H54 (cell line): ENCODE measurements at regions not wholly inside any gene's neighbourhood (a gene's known extent, or its start where the extent isn't known, plus 50 kb on each side); places are given as distances from the start of the nearest gene placed in this dataset.

Source experiments
- DNase-seq: peaks from one replicate; pipeline ENCODE4 v3.0.0; 2011; ENCODE audit warnings: low spot score, mixed read lengths; ENCODE audit not compliant: insufficient read length
- FAIRE-seq: peaks from 3 replicates; lab custom pipeline; 2011; peaks lifted over from hg19 to GRCh38; lab: Jason Lieb, UNC
- POLR2A ChIP-seq: IDR thresholded peaks from 2 replicates; pipeline ENCODE4 v1.6.1; 2011; ENCODE audit warnings: low read depth, mild to moderate bottlenecking, low read length

DNA sequence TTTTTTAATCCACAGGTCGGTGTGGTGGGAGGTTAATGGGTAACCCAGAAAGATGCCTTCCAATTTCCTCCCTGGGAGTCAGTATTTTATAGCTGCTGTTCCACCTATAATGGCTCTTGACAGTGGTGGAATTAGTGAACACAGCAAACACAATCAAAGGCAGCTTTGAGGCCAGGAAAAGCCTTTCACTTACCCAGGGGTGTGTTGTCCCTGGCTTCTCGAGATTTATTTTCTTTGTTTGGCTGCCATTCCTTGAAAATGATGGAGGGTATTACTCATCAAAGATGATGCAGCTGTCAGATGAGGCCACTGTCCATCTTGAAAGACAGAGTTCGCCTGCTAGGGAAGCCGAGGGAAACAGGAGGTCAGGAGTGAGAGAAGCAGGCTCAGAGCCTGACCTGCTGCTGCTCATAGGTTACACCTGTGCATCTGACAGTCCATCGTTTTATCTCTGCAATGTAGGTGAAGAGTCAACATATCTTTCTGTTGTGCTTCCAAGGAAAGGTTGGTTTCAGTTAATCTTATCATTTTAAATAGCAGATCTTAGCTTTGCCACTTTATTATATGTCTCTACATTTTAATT, 221.6 kb downstream of the XPNPEP1 start:
- FAIRE-seq (no peak), DNase-seq (no peak)
- no peak for TF ChIP-seq POLR2A

DNA sequence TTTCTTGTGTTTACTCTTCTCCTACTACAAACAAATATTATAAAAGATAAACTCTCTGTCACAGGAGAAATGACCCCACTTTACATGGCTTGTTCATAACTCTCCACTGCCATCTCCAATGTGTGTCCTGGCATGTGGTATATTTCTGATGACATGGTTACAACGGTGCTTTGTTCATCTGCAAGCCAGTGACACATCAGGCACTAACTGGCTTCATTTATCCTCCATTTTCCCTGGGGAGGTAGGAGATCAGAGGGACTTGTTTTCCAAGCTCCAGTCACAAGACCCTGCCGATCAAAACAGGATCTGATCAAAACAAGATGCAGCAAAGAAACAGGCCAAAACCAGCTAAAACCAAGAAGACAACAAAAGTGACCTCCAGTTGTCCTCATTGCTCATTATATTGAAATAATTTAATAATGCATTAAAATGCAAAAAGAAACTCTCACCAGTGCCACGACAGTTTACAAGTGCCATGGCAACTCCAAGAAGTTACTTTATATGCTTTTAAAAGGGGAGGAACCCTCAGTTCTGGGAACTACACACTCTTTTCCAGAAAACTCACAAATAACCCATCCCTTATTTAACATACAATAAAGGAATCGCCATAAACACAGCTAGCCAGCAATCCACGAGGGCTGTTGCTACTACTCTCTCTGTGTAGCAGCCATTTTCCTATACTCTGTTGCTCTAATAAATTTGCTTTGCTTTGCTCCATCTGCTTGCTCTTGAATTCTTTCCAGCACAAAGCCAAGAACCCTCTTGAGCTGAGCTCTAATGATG, 224.2 kb downstream of the XPNPEP1 start:
- FAIRE-seq = no peak
- no peak for TF ChIP-seq POLR2A
- DNase-seq = no peak

DNA sequence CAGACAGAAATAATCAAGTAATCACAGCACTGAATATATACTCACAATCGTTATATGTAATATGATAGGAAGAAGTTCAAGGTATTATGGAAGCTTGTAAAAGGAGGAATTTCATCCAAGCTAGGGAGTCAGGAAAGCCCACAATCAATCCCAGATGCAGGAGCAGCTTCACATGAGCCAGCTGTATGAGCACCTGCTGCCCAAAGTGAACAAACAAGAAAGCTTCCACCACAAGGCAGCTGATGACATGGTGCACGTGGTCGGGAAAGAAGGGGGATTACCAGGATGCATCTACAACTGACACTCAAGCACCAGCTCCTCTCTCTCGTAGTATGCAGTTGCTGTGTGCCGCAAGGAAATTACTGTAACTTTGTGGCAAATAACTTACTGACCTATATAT, 225.2 kb downstream of the XPNPEP1 start:
- DNase-seq (no peak), FAIRE-seq (no peak)
- TF ChIP-seq POLR2A = no peak

DNA sequence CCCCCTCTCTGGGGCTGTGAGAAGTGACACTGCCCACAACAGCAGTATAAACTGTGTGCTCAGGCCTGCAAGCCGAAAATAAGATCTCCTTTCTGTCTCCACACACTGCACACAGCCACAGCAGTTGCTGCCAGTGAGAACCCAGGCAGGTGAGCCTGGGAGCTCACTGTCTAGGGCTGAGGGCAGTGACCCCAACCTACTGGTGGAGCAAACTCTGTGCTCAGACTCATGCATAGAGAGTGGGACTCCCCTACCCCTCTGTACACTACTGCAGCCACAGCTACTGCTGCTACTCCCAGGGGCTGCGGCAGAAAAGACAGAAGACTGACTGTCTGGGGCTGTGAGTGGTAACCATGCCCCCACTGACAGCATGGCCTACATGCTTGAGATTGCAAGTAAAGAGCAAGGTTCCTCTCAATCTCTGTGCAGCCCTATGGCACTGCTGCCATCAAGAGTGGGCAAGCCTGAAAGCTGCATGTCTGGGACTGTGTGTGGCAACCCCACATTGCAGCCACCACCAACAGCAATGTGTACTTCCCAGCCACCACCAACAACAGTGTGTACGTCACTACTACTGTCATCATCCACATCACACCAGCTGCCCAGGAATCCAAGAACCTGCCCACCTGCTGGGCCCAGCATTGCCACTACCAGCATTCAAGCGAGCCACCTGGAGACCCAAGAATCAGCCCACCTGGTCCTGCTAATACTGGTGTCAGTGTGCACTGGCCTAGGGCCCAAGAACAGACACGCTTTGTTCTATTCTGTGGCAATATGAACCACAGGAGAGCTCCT, 226.1 kb downstream of the XPNPEP1 start:
- no peak for FAIRE-seq
- DNase-seq = no peak
- TF ChIP-seq POLR2A = no peak

DNA sequence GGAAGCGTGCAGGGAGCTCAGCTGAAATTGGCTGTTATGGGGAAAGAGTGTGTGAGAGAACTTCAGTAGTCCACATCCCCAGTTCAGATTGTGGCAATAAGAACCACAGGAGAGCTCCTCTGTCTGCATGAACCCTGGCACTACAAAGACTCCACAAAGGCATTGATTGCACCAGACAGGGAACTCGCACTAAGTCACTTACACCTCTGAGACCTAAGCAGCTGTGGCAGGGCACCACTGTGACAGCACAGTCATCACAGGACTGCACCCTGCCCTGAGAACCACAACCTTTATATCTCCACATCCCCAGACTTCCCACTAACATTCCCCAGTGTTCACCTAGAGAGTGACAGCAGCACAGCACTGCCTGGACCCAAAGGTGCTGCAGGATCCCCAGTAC, 226.8 kb downstream of the XPNPEP1 start:
- no peak for FAIRE-seq
- no peak for TF ChIP-seq POLR2A
- DNase-seq = no peak

DNA sequence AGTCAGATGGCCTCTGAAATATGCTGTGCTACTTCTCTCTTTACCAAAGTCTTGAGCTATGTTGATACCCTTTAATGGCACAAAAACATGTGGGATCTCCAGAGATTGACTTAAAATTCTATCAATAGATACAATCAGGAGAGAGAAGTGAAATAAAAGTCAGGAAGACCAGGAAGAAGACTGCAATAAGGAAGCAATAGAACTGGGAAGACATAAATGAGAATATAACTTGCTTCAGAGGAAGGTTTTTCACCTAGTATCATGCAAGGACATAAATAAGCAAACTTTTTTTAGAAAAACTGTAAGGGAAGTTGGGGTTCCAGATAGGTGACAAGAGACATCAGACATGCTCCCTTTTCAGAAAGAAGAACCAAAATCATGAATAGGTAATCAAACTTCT, 227.3 kb downstream of the XPNPEP1 start:
- DNase-seq = no peak
- TF ChIP-seq POLR2A = no peak
- FAIRE-seq = no peak

DNA sequence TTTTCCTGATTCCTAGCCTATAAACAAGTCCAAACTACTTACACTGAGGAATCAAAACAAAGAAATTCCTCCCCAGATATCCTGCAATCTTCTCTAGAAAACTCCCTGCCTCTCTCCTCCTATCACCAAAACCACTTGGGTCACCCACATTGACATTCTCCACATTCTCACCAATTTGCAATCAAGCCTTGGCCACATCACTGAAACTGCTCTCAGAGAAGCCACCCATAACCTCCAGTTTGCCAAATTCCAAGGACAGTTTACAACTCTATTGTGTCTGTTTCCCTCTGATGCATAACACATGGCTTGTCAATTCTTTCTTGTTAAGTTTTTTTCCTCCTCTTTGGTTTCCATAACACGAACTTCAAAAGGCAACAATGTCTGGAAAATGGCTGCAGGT, 233.5 kb downstream of the XPNPEP1 start:
- TF ChIP-seq POLR2A = no peak
- FAIRE-seq (no peak), DNase-seq (no peak)

DNA sequence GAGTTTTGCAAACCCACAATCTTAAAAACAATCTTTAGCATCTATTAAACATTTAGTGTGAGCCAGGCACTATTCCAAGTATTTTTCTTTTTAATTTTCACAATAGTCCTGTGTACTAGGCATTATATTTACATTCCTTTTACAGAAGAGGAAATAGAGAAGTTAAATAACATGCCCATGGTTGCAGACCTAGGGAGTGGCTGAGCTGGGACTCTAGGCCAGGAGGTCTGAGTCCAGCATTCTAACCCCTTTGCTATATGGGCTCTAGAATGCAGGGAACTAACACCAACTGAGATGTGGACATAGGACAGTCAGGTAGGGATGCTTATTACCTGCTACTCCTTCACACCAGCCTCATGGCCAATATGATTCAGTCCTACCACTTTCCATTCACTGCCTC, 243.8 kb downstream of the XPNPEP1 start:
- no peak for TF ChIP-seq POLR2A
- no peak for FAIRE-seq
- no peak for DNase-seq

DNA sequence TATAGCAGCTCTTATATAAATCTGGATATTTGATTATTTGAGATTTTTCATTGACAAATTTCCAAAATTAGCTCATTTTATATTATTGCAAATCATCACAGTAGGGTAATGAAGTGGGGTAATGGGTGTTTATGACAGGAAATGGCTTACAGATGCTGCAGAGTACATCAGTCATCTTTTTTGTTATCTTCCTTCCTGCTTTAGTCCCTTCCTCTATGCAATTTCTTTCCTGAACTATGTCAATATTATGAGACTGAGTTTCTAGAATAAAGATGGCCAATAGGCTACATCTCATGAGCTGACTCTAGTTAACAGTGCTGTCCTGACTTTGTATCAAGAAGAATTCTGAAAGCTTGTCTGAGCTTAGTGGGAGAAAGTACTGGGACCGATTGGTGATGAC, 244.5 kb downstream of the XPNPEP1 start:
- FAIRE-seq = no peak
- TF ChIP-seq POLR2A = no peak
- DNase-seq = no peak

DNA sequence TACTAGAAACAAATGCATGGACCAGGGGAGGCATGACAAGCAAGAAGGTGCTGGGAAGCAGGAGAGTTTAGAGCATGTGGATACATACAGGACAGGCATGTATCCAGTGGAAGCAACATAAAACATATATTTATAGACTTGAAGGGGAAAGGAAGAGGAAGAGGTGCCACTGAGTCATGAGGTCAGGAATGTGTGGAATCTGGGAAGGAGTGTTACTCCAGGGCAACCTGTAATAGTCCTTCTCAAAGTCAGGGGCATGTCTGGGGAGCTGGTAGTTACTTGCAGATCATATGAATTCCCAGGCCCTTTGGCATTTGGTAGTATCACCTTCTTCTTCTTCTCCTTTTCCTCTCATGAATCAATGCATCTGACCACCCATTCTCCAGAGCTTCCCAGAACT, 246.6 kb downstream of the XPNPEP1 start:
- no peak for FAIRE-seq
- DNase-seq = no peak
- TF ChIP-seq POLR2A = no peak

DNA sequence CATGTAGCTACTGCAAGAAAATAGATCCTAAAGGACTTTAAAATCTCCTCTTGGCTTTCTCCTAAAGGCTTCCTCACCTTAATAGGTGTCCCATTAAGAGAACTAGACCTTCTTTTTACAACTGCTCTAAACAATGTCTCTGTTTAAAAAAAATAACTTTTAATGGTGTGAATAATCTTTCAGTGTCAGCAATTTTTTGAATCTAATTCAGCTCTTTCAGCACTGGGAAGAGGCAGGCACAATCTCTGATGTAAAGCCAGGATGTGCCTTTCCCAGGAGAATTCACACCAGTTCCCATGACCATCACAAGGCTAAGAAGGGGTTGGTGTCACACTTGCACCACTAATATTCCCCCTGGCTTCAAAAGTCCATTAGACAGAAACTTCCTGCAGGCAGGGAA, 254.6 kb downstream of the XPNPEP1 start:
- no peak for DNase-seq
- no peak for FAIRE-seq
- no peak for TF ChIP-seq POLR2A

DNA sequence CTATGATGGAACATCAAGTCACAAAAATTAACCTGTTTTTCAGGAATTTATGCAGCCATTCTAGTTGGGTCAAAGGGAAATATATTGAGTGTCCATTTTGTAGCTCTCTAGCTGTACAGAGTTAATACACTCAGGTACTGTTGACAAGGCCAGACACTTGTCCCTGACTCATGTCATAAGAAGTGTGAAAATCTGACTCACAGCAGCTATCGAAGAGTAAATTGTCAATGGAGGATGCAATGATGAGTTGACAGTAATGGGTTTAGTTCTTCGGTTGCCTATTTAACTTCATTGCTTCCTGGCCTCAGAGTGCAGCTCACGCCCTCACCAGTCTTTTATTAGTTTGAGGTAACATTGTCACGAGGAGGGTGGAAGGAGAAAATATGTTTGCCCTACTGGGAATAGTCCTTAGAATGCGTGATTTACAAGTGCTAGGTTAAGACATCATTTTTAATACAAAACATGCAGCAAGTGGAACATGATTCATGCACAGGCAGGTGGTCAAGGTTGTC, 255.1 kb downstream of the XPNPEP1 start:
- DNase-seq (no peak), FAIRE-seq (no peak)

DNA sequence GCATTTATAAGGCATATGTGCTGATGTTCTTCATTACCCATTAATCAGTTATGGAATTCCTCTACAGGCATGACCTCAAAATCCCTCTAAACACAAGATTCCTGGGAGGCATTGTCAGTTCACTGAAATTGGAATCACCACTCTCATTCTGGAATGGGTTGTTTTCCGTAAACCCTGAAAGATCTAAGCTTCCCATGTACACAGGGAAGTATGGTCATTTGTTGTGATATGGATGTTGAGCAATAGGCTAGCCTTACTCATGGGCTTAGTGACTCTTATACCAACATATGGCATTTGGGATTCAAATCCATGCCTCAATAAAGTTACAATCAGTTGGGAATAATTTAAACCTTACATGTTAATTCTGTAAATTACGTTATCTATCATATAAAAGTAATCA, 258.0 kb downstream of the XPNPEP1 start:
- TF ChIP-seq POLR2A = no peak
- FAIRE-seq = no peak
- DNase-seq = no peak

More for the DNA sequence above, 255.1 kb downstream of the XPNPEP1 start:
- TF ChIP-seq POLR2A = no peak

DNA sequence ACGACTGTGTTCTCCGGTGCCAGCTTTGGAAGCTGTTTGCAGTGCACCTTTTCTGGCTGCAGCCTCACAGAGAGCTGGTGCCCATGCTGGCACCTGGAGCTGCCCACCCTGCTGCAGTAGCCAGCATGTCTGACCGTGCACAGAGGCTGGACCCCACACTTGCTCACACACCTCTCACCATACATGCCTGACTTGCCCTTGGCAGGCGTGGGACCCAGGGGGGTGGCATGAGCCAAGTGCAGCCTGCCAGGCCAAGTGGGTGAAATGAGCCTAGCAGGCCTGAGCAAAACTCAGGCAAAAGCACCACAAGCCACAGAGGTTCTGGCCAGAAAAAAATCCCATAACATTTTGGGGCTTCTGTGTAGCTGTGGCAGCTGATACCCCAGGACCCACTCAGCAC, 258.8 kb downstream of the XPNPEP1 start:
- FAIRE-seq (no peak), DNase-seq (no peak)
- no peak for TF ChIP-seq POLR2A
